NCI-H187 (cell line): ENCODE measurements at regions not wholly inside any gene's neighbourhood (a gene's known extent, or its start where the extent isn't known, plus 50 kb on each side); places are given as distances from the start of the nearest gene placed in this dataset.
"Not testable (repeated sequence)": the region's sequence is repeated elsewhere in the genome, so short reads cannot be mapped to it uniquely, and the experiment has no call there.

Source experiments
- DNase-seq, 2 experiments: peaks; one replicate each; lab custom pipeline; 2025; lab: John Stamatoyannopoulos, UW

DNA sequence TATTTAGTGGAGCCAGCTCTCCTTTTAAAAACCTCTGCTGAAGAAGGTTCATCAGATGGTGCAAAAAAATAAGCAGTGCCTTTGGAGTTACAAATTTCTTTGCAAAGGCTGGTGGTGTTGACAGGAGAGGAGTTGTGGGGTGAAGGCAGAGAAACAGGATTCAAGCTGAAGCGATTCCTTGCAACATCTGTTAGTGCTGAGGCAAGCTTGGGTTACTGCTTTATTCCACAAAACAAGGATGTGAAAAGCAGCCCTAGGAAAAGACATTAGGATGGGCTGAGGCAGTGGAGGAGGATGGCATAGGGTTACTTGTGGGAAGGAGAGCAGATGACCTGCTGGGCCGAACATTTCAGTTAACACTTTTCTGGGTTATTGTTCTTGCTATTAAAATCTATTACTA, 390.7 kb downstream of the DLEU7 start:
- no peak for DNase-seq

DNA sequence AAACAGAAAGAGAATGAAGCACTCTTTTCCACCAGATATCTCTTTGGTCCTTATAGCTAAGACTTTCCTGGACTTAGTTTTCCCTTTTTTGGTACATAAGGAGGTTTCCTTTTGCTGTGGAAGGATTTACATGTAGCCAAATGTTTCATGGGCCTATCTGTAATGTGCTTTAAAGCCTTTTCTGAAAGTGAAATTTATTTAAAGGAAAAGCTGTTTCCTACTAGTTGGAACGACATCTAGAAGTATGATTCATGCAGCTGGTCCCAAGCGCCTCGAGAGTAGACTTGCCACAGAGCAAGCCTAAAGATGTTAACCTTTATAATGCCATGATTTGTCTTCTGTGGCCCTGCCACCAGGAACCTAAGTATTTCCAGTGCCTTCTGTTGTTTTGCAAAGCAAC, 390.3 kb downstream of the DLEU7 start:
- DNase-seq, result no peak

DNA sequence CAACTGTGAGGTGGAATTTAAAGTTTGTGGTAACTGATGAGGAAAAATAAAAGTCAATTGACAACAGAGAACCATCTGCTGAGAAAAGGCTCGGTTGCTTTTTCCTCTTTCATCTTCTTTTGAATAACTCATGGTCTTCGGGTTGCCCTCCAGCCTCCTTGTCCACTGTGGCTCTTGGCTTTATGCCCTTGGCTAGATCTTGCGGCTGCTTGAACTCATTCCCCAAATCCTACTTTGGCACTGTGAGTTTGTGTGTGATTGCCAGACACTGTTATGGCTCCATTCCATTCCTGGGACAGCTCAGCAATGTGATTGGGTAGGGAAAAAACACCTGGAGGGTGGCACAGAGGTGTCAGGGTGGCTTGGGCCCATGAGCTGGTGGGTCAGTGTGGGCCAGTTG, 387.4 kb downstream of the DLEU7 start:
- DNase-seq, result no peak

DNA sequence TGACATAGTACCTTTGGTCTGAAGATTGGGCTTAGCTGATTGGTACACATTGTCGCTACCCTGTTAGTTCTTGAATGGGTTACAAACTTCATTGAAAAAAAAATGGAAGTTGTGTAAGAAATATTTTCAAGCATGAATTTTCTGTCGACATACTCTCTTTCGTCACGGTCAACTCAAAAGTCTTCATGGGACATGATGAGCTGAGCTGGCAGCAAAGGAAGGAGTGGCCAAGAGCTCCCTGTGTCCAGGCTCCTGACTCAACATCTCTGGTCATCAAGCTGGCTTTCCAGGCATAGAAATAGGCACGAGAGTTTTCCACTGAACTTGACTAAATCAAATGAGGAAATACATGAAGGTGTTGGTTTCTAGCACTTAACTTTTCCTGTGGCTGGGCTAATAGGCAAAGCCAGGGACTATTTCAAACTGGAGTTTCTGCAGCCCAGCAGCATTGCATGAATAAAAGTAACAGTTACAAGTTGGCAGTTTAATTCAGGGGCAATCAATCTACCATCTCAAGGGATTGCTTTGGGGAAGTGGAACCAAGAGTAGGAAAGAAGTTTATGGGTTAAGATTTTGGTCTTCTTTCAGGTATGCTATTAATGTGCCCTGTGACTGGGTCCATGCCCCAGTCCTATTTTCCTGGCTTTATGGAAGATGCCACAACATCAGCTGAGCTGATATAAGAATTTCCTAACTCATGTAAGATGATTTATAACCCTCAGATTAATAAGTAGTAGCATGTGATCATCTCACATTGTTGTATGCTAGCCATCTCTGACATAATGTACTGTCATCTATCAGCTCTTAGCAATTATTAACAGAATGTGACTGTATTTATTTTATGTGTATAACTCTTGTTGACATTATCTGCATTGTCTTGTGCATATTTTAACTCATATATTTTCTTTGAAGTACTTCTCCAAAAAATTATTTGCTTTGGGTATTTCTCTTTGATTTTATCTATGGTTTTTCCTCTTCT, 385.8 kb downstream of the DLEU7 start:
- DNase-seq, result no peak

DNA sequence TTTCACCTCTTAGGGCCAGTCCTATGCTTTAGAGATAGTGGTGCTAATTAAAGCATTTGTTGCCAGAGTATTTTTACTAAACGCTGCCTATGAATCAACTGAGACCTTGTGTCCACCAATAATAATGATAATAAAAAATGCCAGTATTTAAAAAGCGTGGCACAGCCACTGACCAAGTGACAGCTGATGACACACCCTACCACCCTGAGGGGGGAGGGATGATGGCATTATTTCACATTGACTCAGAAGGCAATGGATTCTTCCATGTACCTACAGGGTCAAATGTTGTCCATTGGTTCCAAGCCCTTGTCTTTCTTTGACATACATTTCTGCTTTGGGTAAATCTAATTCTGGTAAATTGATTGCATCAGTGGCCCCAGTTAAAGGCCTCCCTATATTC, 384.4 kb downstream of the DLEU7 start:
- no peak for DNase-seq

DNA sequence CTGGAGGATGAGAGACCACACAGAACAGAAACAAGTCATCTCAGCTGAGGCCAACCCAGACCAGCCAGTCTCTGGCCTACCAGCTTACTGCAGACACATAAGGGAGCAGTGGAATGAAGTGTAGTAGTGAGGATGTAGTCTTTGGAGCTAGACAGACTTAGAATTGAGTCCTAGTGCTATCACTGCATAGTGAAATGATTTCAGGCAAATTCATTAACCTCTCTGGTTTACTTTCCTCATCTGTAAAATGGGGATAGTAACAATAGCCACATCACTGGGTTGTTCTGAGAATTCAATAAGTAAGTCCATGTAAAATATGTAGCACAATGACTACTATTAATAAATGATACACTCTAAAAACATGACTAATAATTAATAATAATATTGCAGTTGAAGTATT, 383.8 kb downstream of the DLEU7 start:
- no peak for DNase-seq

DNA sequence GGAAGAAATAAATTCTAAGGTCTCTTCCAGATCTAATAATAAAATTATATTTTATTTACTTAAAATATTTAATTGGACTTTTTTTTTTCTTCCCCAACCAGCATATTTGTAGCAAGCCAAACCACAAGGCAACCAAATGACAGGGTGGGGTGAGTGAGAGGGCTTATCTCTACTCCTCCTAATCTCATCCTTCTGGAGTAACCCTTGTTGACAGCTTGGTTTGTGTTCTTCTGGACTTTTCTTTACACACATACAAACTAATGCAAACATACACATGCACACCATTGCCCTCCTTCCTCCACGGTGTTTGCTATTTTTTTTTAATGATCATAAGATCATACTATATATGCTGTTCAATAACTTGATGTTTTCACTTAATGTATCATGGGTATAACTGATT, 383.1 kb downstream of the DLEU7 start:
- DNase-seq, result no peak

DNA sequence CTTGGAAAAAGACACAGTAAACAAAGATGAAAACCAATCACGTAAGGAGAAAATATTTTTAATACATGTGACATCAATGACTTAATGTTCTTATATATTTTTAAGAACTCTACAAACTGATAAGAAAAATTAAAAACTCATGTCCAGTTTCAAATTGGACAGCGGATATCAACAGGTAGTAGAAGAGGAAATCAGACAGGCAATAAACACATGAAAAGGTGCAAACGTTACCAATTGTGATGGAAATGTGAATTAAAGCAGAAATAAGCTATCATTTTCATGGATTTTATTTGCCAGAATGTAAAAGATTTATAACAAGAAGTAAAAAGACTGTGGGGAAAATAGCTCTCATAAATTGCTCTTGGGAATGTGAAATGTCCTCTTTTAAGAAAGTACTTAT, 382.3 kb downstream of the DLEU7 start:
- DNase-seq, result no peak

DNA sequence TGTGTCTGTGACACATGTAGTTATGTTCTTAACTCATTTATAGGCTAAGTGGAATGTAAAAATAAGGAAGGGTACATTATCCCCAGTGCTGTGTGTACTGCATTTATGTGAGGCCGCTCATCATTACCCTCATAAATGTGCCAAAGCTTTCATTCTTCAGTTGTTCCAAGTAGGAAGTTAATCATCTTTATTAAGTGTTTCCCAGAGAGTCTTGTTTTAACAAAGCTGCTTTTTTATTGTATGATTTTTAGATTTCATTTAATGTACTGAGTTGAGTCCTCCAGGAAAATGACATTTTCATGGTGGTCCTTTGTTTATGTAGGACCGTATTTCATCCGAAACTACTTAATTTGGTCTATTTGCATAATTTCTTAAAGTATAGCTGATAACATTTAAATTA, 379.8 kb downstream of the DLEU7 start:
- DNase-seq, result no peak

DNA sequence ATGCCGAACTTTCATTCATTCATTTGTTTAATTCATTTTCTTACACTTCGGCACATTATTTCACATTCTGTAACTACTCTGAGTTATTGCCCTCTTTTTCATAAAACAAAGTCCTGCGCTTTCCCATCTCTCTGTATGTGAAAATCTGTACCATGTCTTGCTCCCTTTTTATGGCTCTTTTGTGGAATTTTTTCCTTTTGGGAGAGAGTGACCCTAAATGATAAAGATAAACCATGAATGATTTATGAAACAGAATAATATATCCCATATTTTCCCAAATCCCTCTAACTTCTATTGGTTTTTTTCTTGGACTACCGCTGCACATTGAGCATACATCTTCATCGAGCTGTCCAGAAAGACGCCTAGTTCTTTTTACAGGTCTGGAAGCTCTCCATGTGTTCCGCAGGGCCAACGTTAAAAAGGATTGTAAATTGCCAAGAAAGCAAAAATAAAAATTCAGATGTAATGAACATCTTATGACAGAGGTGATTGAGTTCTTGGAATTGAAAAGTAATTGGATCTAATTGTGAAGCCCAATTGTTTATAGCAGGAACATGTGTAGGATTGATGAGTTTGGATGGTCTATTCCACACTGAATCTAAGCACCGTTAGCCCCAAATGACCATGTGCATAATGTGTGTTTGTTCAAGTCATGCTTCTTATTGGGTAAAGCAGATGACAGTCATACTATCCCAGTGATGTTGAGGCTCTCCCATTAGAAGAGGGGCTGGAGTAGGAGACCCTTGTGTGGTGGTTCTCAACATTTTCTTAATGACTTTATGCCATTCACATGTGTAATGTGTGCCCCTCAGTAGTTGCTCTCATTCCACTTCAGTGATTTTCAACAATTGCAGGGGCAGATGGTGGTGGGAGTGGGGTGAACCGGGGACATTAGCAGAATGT, 378.9 kb downstream of the DLEU7 start:
- peak; percentile 11 to 21 for DNase-seq

DNA sequence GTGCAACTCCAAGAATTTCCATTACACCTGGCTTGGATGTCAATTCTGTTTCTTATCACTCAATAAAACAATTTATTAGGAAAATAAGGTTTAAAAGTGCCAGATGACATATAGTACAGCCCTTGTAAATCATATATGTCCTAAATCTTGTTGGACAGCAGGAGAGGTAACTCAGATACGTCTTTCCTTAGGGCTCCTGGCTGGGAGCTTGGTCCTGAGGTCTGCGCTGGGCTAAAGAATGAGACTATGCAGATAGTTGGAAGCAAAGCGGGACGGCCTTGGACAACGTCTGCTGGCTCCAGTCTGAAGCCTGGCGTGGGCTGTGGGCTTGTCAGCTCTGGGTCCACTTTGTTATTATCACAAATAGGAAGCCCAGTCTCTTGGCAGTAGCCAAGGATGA, 377.0 kb downstream of the DLEU7 start:
- no peak for DNase-seq

DNA sequence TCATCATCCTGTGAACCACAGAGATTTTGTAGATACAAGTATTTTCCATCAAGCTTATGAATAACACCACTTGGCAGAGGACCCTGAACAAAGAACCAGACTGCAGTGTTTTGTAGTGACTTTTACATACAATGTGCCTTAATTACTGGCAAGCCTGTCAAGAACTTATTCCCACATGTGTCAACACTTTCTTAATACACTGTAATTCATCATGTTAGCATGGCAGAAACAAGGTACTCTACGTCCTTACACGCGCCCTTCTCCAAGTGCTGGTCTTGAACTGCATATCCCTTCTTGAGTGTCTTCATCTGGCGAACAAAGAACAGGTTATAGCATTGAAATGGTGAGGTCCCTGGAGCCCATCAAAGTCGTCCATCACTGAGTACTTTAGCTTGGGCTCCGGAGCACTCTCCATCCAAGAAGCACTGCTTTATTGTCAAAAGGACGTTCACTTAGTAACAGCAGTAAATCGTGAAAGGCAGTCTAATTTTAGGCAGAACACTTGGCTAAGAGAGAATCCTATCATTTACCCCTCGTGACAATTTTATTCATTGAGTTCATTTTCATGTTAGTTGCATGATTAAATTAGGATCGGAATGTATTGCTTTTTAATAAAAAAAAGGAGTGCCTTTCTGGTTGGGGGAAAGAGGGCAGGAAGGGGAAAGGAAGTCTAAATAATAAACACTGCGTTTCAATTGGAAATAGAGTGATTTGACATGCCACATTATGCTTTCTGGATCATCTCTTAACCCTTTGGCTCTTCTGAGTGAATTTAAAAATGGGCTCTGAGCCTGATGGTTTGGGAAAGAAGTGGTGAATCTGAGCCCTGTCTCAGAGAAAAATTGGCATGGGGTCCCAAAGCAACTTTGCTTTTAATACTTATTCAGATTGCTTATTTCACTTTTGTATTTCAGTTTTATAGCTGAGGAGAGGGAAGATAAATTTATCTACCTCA, 376.1 kb downstream of the DLEU7 start:
- DNase-seq, result peak; percentile 76 to 89

DNA sequence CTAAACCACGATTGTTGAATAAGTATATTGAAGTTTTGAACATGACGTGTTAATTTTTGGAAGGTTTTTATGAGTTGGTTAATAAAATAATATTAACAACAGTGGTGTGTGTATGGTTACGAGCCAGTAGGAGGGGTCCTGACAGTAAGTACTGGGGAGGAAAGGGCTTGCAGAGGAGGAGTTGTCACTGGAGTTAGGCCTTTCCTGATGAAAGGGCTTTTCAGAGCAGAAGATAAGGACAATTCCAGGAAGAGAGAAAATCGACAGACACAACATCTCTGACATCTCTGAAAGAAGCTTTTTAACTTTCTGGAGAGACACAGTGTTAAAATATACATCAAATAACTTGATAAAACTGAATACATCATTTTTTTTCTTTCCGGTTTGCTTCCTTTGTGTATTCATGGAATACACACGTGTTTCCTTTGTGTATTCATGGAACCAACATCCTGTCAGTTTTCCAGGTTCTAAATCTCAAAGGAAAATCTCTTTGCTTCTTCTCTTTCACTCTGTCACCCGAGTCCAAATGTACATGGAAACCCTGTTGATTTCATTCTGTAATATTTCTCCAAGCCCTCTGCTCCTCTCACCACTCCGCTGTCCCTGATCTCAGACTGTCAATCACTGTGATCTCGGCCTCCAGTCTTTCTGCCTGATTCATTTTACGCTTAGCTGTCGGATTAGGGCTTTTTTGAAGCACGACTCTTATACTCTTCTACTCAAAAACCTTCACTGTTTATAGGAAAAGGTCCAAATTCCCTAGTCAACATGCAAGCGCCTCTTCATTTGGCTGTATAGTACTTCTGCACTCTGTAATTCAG, 374.4 kb downstream of the DLEU7 start:
- no peak for DNase-seq

DNA sequence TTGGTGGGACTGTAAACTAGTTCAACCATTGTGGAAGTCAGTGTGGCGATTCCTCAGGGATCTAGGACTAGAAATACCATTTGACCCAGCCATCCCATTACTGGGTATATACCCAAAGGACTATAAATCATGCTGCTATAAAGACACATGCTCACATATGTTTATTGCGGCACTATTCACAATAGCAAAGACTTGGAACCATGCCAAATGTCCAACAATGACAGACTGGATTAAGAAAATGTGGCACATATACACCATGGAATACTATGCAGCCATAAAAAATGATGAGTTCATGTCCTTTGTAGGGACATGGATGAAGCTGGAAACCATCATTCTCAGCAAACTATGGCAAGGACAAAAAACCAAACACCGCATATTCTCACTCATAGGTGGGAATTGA, 370.4 kb downstream of the DLEU7 start:
- not testable (repeated sequence) for DNase-seq

DNA sequence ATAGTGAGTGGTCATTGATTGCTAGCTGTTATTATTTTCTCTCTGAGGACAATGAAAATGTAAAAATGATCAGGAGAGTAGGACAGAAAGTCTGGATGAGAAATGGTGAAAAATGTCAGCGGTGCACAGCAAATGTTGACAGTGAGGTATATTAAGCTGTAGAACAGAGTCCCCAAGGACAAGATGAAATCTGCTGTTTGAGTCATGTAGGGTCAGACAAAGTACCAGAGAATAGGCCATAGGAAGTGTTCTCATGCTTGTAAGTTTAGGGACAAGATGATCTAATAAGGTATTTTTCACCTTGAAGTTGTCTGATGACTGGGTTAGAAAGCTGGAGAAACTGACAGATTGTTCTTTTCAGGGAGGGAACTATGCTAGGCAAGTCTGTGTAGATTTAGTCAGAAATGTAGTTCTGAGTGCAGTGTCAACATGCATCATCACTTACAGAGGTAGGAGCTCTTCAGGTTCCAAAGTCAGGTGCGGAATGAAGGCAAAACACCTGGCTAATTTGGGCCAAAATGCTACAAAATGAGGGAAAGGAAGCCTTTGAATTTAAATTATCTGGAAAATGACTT, 369.3 kb downstream of the DLEU7 start:
- DNase-seq, result no peak

DNA sequence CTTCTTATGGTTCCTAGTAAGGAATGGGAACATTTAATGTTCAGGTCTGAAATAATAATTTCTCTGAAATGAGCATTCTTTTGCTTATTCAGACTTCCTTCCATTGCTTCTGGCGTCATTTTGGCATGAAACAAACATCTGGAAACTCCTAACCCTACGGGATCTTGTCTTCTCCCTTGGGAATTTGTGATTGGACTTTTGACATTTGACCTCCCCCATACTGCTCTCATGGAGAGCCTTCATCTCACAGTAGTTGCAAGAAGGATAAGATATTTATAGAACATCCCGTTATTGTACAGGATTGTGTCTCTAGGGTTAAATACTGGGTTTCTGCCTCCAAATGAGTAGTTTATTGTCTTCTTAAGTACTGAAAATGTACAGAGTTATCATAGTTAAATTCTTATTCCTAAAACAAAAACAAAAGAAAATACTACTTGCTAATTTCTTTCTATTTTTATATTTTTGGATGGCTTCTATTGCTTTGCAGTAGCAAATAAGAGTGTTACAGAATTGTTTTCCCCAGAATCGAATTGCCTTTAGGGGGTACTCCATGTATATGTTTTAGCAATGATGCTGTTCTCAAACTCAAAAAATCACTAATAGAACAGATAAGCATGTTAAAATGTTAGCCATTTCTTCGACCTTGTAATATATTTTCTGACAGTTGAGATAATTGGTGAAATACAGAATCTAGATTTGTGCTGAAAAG, 366.8 kb downstream of the DLEU7 start:
- DNase-seq, result no peak

DNA sequence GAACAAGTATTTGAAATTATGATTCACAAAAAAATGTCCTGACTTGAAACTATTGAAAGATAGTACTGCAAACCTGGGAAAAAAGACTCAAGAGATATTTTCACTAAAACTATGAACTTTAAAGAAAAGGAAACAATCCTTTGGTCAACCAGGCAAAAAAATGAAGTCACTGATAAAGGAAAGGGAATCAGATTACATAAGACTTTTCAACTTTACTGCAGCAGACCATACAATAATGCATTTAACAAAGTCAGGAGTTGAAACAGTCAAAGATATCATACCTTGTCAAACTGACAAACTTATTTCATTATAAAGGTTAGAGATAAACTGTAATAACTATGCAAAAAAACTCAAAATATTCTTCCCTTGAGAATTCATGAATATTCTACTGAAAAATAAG, 361.6 kb downstream of the DLEU7 start:
- DNase-seq, result no peak

DNA sequence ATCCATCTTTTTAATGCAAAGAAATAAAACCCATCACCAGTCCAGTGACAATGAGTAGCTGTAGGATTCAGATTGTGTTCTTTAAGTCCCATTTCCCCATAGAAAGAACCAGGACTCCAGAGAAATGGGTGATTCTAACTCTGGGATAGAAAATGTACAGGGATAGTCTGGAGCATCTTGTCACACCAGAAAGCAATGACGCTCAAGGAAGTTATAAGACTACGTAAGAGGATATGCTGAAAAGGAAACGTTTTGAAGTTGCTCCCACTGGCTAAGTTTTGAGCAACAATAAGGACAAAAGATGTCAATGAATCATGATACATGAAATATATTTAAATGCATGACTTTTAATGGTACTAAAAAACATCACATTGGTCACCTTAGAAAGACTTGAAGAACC, 360.1 kb downstream of the DLEU7 start:
- no peak for DNase-seq

DNA sequence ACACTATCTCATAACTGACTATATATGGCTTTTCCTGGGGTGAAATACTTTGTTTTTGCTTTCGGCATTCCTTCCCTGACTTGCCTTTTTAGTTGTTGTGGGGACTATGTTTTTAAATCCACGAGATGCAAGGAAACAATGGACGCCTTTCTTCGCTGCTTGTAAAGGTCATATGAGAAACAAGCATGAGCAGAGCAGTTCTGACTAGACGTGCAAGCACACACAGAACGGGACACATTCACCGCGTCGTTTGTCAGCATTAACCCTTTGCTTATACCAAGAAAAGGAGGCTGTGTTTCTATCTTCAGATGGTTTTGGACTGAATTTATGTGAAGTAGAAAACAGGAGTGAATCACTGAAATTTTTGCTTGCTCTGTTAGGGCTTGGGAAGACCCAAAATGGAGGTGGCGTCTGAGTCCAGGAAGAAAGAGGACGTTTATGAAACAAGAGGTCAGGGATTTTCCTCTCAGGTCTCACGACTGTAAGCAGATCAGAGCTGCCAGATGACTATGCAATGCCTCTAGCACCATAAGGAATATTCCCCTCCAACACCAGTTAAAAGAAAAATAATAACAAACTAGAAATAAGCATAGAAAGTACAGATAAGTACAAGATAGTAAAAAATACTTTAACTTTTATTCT, 358.9 kb downstream of the DLEU7 start:
- no peak for DNase-seq
